Cardiac muscle cell (in vitro differentiated cells and primary cell): ENCODE measurements at regions not wholly inside any gene's neighbourhood (a gene's known extent, or its start where the extent isn't known, plus 50 kb on each side); places are given as distances from the start of the nearest gene placed in this dataset.

Experiments used
- DNase-seq, 2 donors: peaks; one replicate each; pipeline versions ENCODE4 v3.0.0 to v3.0.0-alpha.2; 2010 to 2017; ENCODE audit warnings: low read depth in 1 of 2, low spot score in 1 of 2
- H3K27ac ChIP-seq: fragments of 200-600 bp; sonication (generic); 2 replicates; pipeline ENCODE4 v1.5.1; 2016
- H3K27me3 ChIP-seq: fragments of 200-600 bp; sonication (generic); 2 replicates; pipeline ENCODE4 v1.6.0; 2016; ENCODE audit warnings: control low read depth
- H3K36me3 ChIP-seq: fragments of 200-600 bp; sonication (generic); 2 replicates; pipeline ENCODE4 v1.5.1; 2016; ENCODE audit warnings: control low read depth
- H3K4me1 ChIP-seq: fragments of 200-600 bp; sonication (generic); 2 replicates; pipeline ENCODE4 v1.8.1; 2017; ENCODE audit warnings: low read depth, mild to moderate bottlenecking, mixed run types
- H3K4me3 ChIP-seq: fragments of 200-600 bp; sonication (generic); 2 replicates; pipeline ENCODE4 v1.5.1; 2016; ENCODE audit warnings: mild to moderate bottlenecking
- H3K9me3 ChIP-seq: fragments of 200-600 bp; sonication (generic); 2 replicates; pipeline ENCODE4 v1.5.1; 2017; ENCODE audit warnings: low read depth, mild to moderate bottlenecking, control low read depth
- TF ChIP-seq, protein P1 (sequence below): IDR thresholded peaks from 2 replicates; pipeline ENCODE4 v1.5.1; 2012; ENCODE audit warnings: low read depth, mild to moderate bottlenecking, low read length

DNA sequence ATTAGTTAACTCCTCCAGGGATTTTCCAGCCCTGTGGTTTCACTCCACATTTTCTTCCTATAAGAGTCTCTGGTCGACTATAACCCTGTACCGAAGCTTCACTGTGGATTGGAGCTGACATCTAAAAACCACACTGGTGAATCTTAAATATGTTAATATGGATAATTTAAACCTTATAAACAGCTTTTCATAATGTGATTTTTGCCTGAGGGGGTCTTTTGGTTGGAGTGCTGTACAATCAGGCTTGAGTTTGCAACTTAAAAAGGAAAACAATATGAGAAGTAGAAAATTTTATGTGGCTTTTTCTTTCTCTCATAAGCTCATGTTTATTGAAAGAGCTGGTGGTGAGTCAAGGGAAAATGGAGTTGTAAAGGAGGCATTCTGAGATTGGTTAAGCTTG is 313.7 kb downstream of the VPS13C start:
- Histone ChIP-seq H3K36me3 (no peaks in the 10 kb centered on the region), H3K27me3 (no peaks in the 10 kb centered on the region), H3K27ac (no peak overlapping the region), H3K9me3 (no peaks in the 10 kb centered on the region), H3K4me1 (no peaks in the 10 kb centered on the region), H3K4me3 (no peak overlapping the region)
- TF ChIP-seq, protein P1, sequence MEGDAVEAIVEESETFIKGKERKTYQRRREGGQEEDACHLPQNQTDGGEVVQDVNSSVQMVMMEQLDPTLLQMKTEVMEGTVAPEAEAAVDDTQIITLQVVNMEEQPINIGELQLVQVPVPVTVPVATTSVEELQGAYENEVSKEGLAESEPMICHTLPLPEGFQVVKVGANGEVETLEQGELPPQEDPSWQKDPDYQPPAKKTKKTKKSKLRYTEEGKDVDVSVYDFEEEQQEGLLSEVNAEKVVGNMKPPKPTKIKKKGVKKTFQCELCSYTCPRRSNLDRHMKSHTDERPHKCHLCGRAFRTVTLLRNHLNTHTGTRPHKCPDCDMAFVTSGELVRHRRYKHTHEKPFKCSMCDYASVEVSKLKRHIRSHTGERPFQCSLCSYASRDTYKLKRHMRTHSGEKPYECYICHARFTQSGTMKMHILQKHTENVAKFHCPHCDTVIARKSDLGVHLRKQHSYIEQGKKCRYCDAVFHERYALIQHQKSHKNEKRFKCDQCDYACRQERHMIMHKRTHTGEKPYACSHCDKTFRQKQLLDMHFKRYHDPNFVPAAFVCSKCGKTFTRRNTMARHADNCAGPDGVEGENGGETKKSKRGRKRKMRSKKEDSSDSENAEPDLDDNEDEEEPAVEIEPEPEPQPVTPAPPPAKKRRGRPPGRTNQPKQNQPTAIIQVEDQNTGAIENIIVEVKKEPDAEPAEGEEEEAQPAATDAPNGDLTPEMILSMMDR, result no peak
- DNase-seq, result no peak

DNA sequence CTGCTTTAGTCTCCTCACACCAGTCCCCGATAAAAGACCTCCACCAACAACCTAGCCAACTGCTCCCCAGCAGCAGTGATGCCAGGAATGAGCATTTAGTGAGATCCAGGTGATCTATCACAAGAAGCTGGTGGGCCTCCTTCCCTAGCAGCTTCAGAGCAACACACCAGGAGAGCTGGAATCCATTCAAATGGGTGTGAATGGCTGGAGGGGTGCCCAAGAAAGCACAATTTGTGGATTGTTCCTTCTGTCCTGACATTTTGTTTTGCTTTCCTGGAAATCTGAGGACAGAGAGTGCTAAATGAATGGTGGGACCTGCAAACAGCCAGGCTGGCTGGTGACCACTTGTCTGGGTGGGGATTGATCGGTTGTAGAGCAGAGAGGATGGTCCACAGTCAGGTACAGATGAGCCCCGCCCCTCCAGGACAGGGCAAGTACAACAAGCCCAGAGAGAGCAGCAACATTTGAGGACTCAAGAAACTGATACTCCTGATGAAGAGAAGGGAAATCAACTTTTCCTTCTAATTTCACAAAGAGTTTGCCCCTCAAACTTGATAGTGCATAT is 316.8 kb downstream of the VPS13C start:
- Histone ChIP-seq H3K27ac (no peak overlapping the region), H3K4me1 (no peaks in the 10 kb centered on the region), H3K27me3 (no peaks in the 10 kb centered on the region), H3K36me3 (no peaks in the 10 kb centered on the region), H3K9me3 (no peaks in the 10 kb centered on the region), H3K4me3 (no peak overlapping the region)
- TF ChIP-seq, protein P1, result no peak
- DNase-seq, result no peak

GRCh38 chr15:61742591-61742990 is 317.7 kb downstream of the VPS13C start:
- no peak overlapping the region for H3K4me3 ChIP-seq
- no peaks in the 10 kb centered on the region for H3K27me3 ChIP-seq
- no peak overlapping the region for H3K27ac ChIP-seq
- no peak for DNase-seq
- no peaks in the 10 kb centered on the region for H3K9me3 ChIP-seq
- H3K4me1 ChIP-seq, result no peaks in the 10 kb centered on the region
- TF ChIP-seq, protein P1, result no peak
- H3K36me3 ChIP-seq, result no peaks in the 10 kb centered on the region

- Histone ChIP-seq H3K4me1 (no peaks in the 10 kb centered on the region), H3K27ac (no peak overlapping the region), H3K36me3 (no peaks in the 10 kb centered on the region), H3K27me3 (no peaks in the 10 kb centered on the region), H3K4me3 (no peak overlapping the region), H3K9me3 (no peaks in the 10 kb centered on the region)
- no peak for DNase-seq
- TF ChIP-seq, protein P1, result no peak
These were observed 323.5 kb downstream of the VPS13C start for GRCh38 chr15:61736790-61737189.

GRCh38 chr15:61731099-61731498 is 329.1 kb downstream of the VPS13C start:
- peaks cover 4% of the 10 kb centered on the region for H3K27me3 ChIP-seq
- no peak overlapping the region for H3K4me3 ChIP-seq
- no peak overlapping the region for H3K27ac ChIP-seq
- TF ChIP-seq, protein P1, result no peak
- no peaks in the 10 kb centered on the region for H3K4me1 ChIP-seq
- DNase-seq, result no peak
- H3K36me3 ChIP-seq, result no peaks in the 10 kb centered on the region
- no peaks in the 10 kb centered on the region for H3K9me3 ChIP-seq

- Histone ChIP-seq H3K4me3 (no peak overlapping the region), H3K9me3 (no peaks in the 10 kb centered on the region), H3K36me3 (no peaks in the 10 kb centered on the region), H3K27ac (no peak overlapping the region), H3K4me1 (no peaks in the 10 kb centered on the region), H3K27me3 (peaks cover 4% of the 10 kb centered on the region)
- TF ChIP-seq, protein P1, result no peak
- DNase-seq, result no peak
These were observed 330.6 kb downstream of the VPS13C start for GRCh38 chr15:61729646-61730045.
